Neuronal stem cell (in vitro differentiated cells): ENCODE measurements at regions not wholly inside any gene's neighbourhood (a gene's known extent, or its start where the extent isn't known, plus 50 kb on each side); places are given as distances from the start of the nearest gene placed in this dataset.
A peak's percentile ranks its signal among the peaks of the same experiment; 100 is the strongest.

Experiments used
- DNase-seq: peaks from one replicate; pipeline ENCODE4 v3.0.0-alpha.2; 2013; ENCODE audit warnings: low spot score
- H2AFZ ChIP-seq: one replicate; pipeline ENCODE4 v1.6.1; 2013; ENCODE audit warnings: mild to moderate bottlenecking, low read length, inconsistent platforms
- H2AK5ac ChIP-seq: 2 replicates; pipeline ENCODE4 v1.6.1; 2013; ENCODE audit warnings: low read depth, mild to moderate bottlenecking, inconsistent platforms, low read length, moderate library complexity, mixed read lengths
- H2BK120ac ChIP-seq: 2 replicates; pipeline ENCODE4 v1.6.1; 2013; ENCODE audit warnings: low read depth, mild to moderate bottlenecking, inconsistent platforms, low read length, moderate library complexity, mixed read lengths
- H2BK12ac ChIP-seq: one replicate; pipeline ENCODE4 v1.6.1; 2013; ENCODE audit warnings: low read length, inconsistent platforms
- H2BK15ac ChIP-seq: 2 replicates; pipeline ENCODE4 v1.6.1; 2013; ENCODE audit warnings: mild to moderate bottlenecking, low read length, inconsistent platforms, mixed read lengths
- H2BK5ac ChIP-seq: one replicate; pipeline ENCODE4 v1.6.1; 2013; ENCODE audit warnings: inconsistent platforms, mild to moderate bottlenecking, low read length, moderate library complexity
- H3K14ac ChIP-seq: one replicate; pipeline ENCODE4 v1.6.1; 2013; ENCODE audit warnings: low read length, inconsistent platforms
- H3K18ac ChIP-seq: 2 replicates; pipeline ENCODE4 v1.6.1; 2013; ENCODE audit warnings: low read length, inconsistent platforms
- H3K23ac ChIP-seq: 2 replicates; pipeline ENCODE4 v1.6.1; 2013; ENCODE audit warnings: low read depth, mild to moderate bottlenecking, mixed read lengths, low read length, inconsistent platforms; ENCODE audit not compliant: poor library complexity
- H3K27ac ChIP-seq: replicated peaks from 3 replicates; pipeline ENCODE4 v1.5.1; 2013; ENCODE audit warnings: low read length, inconsistent platforms
- H3K27me3 ChIP-seq, 3 experiments: 2 replicates each; pipeline ENCODE4 v1.6.1; 2013; ENCODE audit warnings: low read length in 3 of 3, mild to moderate bottlenecking in 2 of 3, inconsistent platforms in 1 of 3, low read depth in 1 of 3, mixed read lengths in 1 of 3, moderate library complexity in 1 of 3; ENCODE audit not compliant: control insufficient read depth in 3 of 3, insufficient read depth in 3 of 3
- H3K36me3 ChIP-seq, 2 donors: replicated peaks in 1 of 2; 2 replicates each; pipeline ENCODE4 v1.6.1; 2013; ENCODE audit warnings: low read length in 2 of 2; ENCODE audit not compliant: control insufficient read depth in 2 of 2, insufficient read depth in 2 of 2
- H3K4ac ChIP-seq: 2 replicates; pipeline ENCODE4 v1.6.1; 2013; ENCODE audit warnings: inconsistent platforms, mild to moderate bottlenecking, low read length, moderate library complexity
- H3K4me1 ChIP-seq, 2 donors: 1 replicate in 1 of 2; 2 replicates in 1 of 2; pipeline ENCODE4 v1.6.1; 2013; ENCODE audit warnings: low read length in 2 of 2, low read depth in 1 of 2; ENCODE audit not compliant: control insufficient read depth in 2 of 2, insufficient read depth in 1 of 2
- H3K4me2 ChIP-seq: one replicate; pipeline ENCODE4 v1.6.1; 2013; ENCODE audit warnings: mild to moderate bottlenecking, low read length, inconsistent platforms; ENCODE audit not compliant: insufficient read depth, poor library complexity, severe bottlenecking
- H3K4me3 ChIP-seq, 2 donors: 2 replicates each; pipeline ENCODE4 v1.5.1; 2013; ENCODE audit warnings: low read length in 2 of 2, mild to moderate bottlenecking in 2 of 2, inconsistent platforms in 1 of 2, moderate library complexity in 1 of 2
- H3K79me1 ChIP-seq: one replicate; pipeline ENCODE4 v1.6.1; 2013; ENCODE audit warnings: low read depth, mild to moderate bottlenecking, inconsistent platforms, low read length, moderate library complexity
- H3K9ac ChIP-seq: one replicate; pipeline ENCODE4 v1.6.1; 2013; ENCODE audit warnings: mild to moderate bottlenecking, low read depth, low read length, inconsistent platforms; ENCODE audit not compliant: poor library complexity
- H3K9me3 ChIP-seq, 2 donors: replicated peaks in 1 of 2; 2 replicates each; pipeline versions ENCODE3 to v1.6.1; 2013; ENCODE audit warnings: low read length in 2 of 2, mild to moderate bottlenecking in 2 of 2, inconsistent platforms in 1 of 2, low read depth in 1 of 2, mixed read lengths in 1 of 2, moderate library complexity in 1 of 2; ENCODE audit not compliant: control insufficient read depth in 2 of 2, insufficient read depth in 1 of 2
- H4K8ac ChIP-seq: one replicate; pipeline ENCODE4 v1.6.1; 2013; ENCODE audit warnings: low read depth, mild to moderate bottlenecking, inconsistent platforms, low read length, moderate library complexity
- H4K91ac ChIP-seq: one replicate; pipeline ENCODE4 v1.6.1; 2013; ENCODE audit warnings: low read length, low read depth, mild to moderate bottlenecking, inconsistent platforms; ENCODE audit not compliant: poor library complexity
- WGBS, 2 donors: extraction: QIAGEN DNeasy Blood & Tissue Kit; methylation state at CpG; one replicate each; pipeline ENCODE4 v1.1.7; 2013; ENCODE audit warnings: missing lambda C conversion rate in 2 of 2, mixed read lengths in 1 of 2; ENCODE audit not compliant: insufficient read length in 2 of 2, insufficient replicate concordance in 1 of 2; ENCODE audit errors: extremely low coverage in 2 of 2; 5-methylcytosine and 5-hydroxymethylcytosine counted together

DNA sequence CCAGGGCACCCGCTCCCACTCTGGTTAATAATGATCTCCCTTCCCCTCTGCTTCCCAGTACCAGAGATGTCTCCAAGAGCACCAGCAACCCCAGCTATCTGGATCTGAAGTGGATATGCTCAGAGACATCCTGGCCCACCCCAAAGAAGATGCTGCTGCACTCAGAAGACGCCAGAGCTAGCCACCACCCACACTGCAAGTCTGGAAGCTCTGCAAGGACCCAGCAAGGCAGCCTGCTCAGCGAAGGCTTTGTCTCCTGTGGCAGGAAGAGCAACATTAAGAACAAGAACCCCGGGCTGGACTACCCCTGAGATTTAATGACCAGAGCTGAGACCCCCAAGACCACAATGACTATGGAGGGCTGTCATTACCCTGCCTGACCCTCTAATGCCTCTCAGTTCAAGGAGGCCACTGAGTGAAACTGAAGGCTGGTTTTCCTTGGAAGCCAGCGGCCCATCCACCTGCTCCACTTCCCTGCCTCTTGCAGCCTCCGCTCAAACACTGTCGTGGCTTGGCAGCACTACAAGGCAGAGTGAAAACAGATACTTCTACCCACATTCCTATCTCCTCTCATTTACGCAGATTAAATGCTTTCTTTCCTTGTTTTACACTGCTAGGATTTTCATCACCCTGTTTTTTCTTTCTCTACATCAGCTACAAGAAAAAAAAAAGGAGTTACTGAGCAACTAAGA lies 202.2 kb downstream of the SNX10 start:
- H3K27me3 ChIP-seq, result peaks cover 0 to 7% (median 0%) of the 10 kb centered on the region in 3 experiments
- H3K14ac ChIP-seq, result no peak overlapping the region
- no peak overlapping the region for H3K4ac ChIP-seq
- H3K18ac ChIP-seq, result no peak overlapping the region
- no peak overlapping the region for H3K4me3 ChIP-seq
- no peaks in the 10 kb centered on the region for H3K36me3 ChIP-seq
- no peak overlapping the region for H4K8ac ChIP-seq
- no peak overlapping the region for H4K91ac ChIP-seq
- no peak overlapping the region for H2BK5ac ChIP-seq
- H3K79me1 ChIP-seq, result no peaks in the 10 kb centered on the region
- H3K4me1 ChIP-seq, result peaks cover 0 to 3% of the 10 kb centered on the region in 2 donors
- no peaks in the 10 kb centered on the region for H3K9me3 ChIP-seq
- no peak overlapping the region for H2BK120ac ChIP-seq
- H3K4me2 ChIP-seq, result no peak overlapping the region
- no peak overlapping the region for H3K23ac ChIP-seq
- H3K27ac ChIP-seq, result no peak overlapping the region
- H2AFZ ChIP-seq, result no peak overlapping the region
- WGBS, 2 donors, result no CpG with 5 or more reads among the region's 8 CpGs
- no peak overlapping the region for H2BK15ac ChIP-seq
- H2AK5ac ChIP-seq, result peak overlapping the region; percentile 8
- no peak overlapping the region for H3K9ac ChIP-seq
- H2BK12ac ChIP-seq, result no peak overlapping the region
- DNase-seq, result no peak

DNA sequence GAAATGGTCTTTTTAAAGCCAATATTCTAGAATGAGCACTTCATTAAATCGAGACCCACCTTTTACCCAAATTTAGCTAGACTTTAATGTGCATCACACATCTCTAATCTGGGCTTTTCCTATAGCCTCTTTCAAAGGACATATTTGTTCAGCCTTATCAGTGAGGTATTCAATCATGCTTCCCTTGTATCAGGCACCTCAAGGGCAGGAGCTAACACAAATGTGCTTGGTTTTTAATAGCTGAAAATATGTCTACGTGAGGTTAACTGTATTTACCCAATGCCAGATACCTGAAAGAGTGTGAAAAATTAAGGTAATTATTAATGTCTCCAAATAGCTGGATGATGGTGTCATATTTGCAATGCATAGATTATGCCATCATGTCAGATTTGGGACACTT lies 203.9 kb downstream of the SNX10 start:
- Histone ChIP-seq H3K4me1 (peaks cover 0 to 3% of the 10 kb centered on the region in 2 donors), H3K9ac (no peak overlapping the region), H2BK12ac (no peak overlapping the region), H3K4me2 (no peak overlapping the region), H3K27me3 (peaks cover 0 to 4% (median 0%) of the 10 kb centered on the region in 3 experiments), H2BK120ac (no peak overlapping the region), H3K14ac (no peak overlapping the region), H2BK15ac (no peak overlapping the region), H2AFZ (no peak overlapping the region), H3K36me3 (no peaks in the 10 kb centered on the region), H2BK5ac (no peak overlapping the region), H3K9me3 (no peaks in the 10 kb centered on the region), H4K91ac (no peak overlapping the region), H3K23ac (no peak overlapping the region), H3K4me3 (no peak overlapping the region), H4K8ac (no peak overlapping the region), H3K79me1 (no peaks in the 10 kb centered on the region), H2AK5ac (no peak overlapping the region), H3K4ac (no peak overlapping the region), H3K18ac (no peak overlapping the region), H3K27ac (no peak overlapping the region)
- DNase-seq, result no peak
- WGBS, 2 donors, result no CpG with 5 or more reads among the region's 2 CpGs

DNA sequence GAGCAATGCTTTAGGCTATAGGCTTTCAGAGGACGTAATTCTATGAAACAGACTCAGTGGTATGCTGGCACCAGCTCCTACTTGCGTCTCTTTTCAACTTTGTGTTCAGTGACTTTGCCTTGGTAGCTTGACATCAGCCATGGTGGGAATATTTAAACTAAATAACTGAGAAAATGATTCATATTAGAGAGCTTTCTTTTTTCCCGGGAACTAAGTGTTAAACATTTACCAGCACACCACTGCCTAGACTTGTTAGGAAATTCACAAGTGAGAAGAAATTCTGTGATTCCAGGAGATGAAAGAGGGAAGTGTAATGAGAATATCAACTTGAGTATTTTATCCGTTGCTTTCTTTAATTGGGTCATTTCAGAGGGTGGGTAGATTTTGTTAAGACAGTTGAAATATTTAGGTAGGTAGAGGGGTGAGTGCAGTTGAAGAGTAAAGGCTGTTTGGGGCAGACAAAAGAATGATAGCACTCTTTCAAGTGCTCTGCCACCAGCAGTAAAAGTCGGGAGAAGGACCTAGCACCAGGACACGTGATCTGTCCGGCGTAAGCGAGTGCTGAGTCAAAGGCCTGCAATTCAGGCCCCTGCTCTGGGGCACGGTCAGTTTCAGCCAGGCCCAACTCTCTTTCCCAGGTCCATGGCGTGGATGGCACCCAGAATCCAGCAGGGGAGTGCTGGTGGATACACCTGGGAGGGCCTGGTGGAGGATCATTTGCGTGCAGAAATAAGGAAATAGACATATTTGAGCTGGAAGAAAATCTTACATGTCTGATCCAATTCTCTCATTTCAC lies 206.3 kb downstream of the SNX10 start:
- no peak overlapping the region for H3K14ac ChIP-seq
- H4K8ac ChIP-seq, result no peak overlapping the region
- no peaks in the 10 kb centered on the region for H3K9me3 ChIP-seq
- no CpG with 5 or more reads among the region's 12 CpGs for WGBS, 2 donors
- H2BK12ac ChIP-seq, result no peak overlapping the region
- H3K36me3 ChIP-seq, result no peaks in the 10 kb centered on the region
- H2BK120ac ChIP-seq, result no peak overlapping the region
- H3K4ac ChIP-seq, result no peak overlapping the region
- no peak for DNase-seq
- no peak overlapping the region for H3K9ac ChIP-seq
- no peaks in the 10 kb centered on the region for H3K79me1 ChIP-seq
- no peak overlapping the region for H2AFZ ChIP-seq
- H3K4me1 ChIP-seq, result peaks cover 0 to 2% of the 10 kb centered on the region in 2 donors
- H2AK5ac ChIP-seq, result no peak overlapping the region
- H2BK5ac ChIP-seq, result no peak overlapping the region
- H3K4me3 ChIP-seq, result no peak overlapping the region
- H3K27me3 ChIP-seq, result no peaks in the 10 kb centered on the region
- H4K91ac ChIP-seq, result no peak overlapping the region
- H3K27ac ChIP-seq, result no peak overlapping the region
- H3K23ac ChIP-seq, result no peak overlapping the region
- H2BK15ac ChIP-seq, result no peak overlapping the region
- H3K18ac ChIP-seq, result no peak overlapping the region
- no peak overlapping the region for H3K4me2 ChIP-seq

DNA sequence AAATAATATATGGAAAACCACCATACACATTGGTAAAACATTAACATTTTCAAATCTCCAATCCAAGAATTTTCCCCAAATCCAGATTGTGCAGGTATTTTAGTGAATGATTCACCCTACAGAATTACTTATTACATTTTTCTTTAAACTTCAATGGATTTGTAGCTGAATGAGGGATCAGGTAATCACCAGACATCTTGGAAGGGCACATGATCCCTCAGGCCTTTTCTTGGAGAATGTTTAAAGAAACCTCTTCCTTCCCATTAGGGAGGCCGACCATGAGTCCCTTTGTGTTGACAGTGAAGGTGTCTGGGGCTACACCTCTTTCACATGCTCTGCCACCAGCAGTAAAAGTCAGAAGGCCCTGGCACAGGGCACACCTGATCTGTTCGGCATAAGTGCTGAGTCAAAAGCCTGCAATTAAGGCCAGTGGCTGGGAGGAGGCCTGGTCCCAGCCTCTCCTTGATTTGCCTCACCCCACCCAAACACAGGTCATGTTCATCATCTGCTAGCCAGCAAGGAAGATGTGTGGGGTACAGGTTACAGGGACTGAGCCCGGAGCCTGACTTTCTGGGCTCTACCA lies 207.7 kb downstream of the SNX10 start:
- Histone ChIP-seq H3K4ac (no peak overlapping the region), H3K9me3 (no peaks in the 10 kb centered on the region), H3K4me1 (no peaks in the 10 kb centered on the region), H3K27ac (no peak overlapping the region), H3K18ac (no peak overlapping the region), H3K9ac (no peak overlapping the region), H2BK15ac (no peak overlapping the region), H2AFZ (no peak overlapping the region), H3K79me1 (no peaks in the 10 kb centered on the region), H2AK5ac (no peak overlapping the region), H3K36me3 (no peaks in the 10 kb centered on the region), H3K27me3 (no peaks in the 10 kb centered on the region), H3K4me2 (no peak overlapping the region), H2BK5ac (no peak overlapping the region), H4K8ac (no peak overlapping the region), H3K4me3 (no peak overlapping the region), H3K23ac (no peak overlapping the region), H3K14ac (no peak overlapping the region), H2BK120ac (no peak overlapping the region), H4K91ac (no peak overlapping the region), H2BK12ac (no peak overlapping the region)
- WGBS, 2 donors, result no CpG with 5 or more reads among the region's 3 CpGs
- no peak for DNase-seq
